Neural crest cell (in vitro differentiated cells): ENCODE measurements at regions not wholly inside any gene's neighbourhood (a gene's known extent, or its start where the extent isn't known, plus 50 kb on each side); places are given as distances from the start of the nearest gene placed in this dataset.

Experiments used
- DNase-seq: peaks from one replicate; pipeline ENCODE4 v3.0.0; 2021; ENCODE audit warnings: low read depth, mixed read lengths, low spot score
- H3K27ac Mint-ChIP-seq: one replicate; pipeline ENCODE4 v1.8.0; 2021; ENCODE audit warnings: mild to moderate bottlenecking, mixed read lengths; ENCODE audit not compliant: unreplicated experiment
- H3K27me3 Mint-ChIP-seq: 2 replicates; pipeline ENCODE4 v1.8.0; 2021; ENCODE audit warnings: low read depth, mild to moderate bottlenecking, mixed read lengths
- H3K36me3 Mint-ChIP-seq: 2 replicates; pipeline ENCODE4 v1.8.0; 2021; ENCODE audit warnings: low read depth, mild to moderate bottlenecking, mixed read lengths
- H3K4me1 Mint-ChIP-seq: 2 replicates; pipeline ENCODE4 v1.8.0; 2021; ENCODE audit warnings: mixed read lengths
- H3K4me3 Mint-ChIP-seq: one replicate; pipeline ENCODE4 v1.8.0; 2021; ENCODE audit warnings: mild to moderate bottlenecking, mixed read lengths
- H3K9me3 Mint-ChIP-seq: 2 replicates; pipeline ENCODE4 v1.8.0; 2021; ENCODE audit warnings: mixed read lengths
- TF ChIP-seq, protein P1 (sequence below): fragments of 200-600 bp; sonication (generic); conservative IDR thresholded peaks from 2 replicates; pipeline ENCODE4 v1.5.0; 2021; ENCODE audit warnings: antibody characterized with exemption, mild to moderate bottlenecking

DNA sequence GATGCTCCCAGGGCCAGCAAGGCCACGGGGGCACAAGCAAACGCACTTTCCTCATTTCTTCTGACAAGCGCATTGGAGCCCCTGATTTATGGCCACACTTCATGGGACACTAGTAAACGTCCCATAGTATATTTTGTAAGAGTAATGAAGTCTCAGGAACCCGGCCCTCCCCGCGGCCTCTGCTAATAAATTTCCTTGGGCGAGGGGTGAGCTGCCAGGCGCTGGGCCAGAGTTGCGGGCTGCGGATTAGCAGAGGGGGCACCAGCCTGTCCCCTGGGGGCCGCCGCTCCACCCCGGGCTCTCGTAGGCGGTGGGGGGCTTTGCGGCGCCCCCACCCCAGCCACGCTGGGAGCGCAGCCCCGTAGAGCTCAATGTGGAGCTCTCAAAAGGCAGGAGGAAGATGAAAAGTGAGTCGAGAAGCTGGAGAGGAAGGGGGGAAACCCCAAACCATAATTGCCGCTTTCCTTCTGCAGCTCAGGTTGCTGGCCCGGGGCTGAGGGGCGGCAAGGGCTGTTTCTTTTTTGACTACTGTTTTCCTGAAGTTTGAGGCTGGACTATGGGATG is 173.6 kb downstream of the CDC5L start:
- no peaks in the 10 kb centered on the region for H3K9me3 Mint-ChIP-seq
- TF ChIP-seq, protein P1, sequence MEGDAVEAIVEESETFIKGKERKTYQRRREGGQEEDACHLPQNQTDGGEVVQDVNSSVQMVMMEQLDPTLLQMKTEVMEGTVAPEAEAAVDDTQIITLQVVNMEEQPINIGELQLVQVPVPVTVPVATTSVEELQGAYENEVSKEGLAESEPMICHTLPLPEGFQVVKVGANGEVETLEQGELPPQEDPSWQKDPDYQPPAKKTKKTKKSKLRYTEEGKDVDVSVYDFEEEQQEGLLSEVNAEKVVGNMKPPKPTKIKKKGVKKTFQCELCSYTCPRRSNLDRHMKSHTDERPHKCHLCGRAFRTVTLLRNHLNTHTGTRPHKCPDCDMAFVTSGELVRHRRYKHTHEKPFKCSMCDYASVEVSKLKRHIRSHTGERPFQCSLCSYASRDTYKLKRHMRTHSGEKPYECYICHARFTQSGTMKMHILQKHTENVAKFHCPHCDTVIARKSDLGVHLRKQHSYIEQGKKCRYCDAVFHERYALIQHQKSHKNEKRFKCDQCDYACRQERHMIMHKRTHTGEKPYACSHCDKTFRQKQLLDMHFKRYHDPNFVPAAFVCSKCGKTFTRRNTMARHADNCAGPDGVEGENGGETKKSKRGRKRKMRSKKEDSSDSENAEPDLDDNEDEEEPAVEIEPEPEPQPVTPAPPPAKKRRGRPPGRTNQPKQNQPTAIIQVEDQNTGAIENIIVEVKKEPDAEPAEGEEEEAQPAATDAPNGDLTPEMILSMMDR = no peak
- peaks cover 4% of the 10 kb centered on the region for H3K4me1 Mint-ChIP-seq
- H3K27me3 Mint-ChIP-seq = no peaks in the 10 kb centered on the region
- no peak for DNase-seq
- H3K4me3 Mint-ChIP-seq = no peak overlapping the region
- no peak overlapping the region for H3K27ac Mint-ChIP-seq
- no peaks in the 10 kb centered on the region for H3K36me3 Mint-ChIP-seq

GRCh38 chr6:44561832-44562665 is 174.5 kb downstream of the CDC5L start:
- Mint-ChIP-seq H3K27me3 (no peaks in the 10 kb centered on the region), H3K27ac (no peak overlapping the region), H3K36me3 (no peaks in the 10 kb centered on the region), H3K4me1 (peaks cover 4% of the 10 kb centered on the region), H3K9me3 (no peaks in the 10 kb centered on the region), H3K4me3 (no peak overlapping the region)
- TF ChIP-seq, protein P1 = no peak
- no peak for DNase-seq

DNA sequence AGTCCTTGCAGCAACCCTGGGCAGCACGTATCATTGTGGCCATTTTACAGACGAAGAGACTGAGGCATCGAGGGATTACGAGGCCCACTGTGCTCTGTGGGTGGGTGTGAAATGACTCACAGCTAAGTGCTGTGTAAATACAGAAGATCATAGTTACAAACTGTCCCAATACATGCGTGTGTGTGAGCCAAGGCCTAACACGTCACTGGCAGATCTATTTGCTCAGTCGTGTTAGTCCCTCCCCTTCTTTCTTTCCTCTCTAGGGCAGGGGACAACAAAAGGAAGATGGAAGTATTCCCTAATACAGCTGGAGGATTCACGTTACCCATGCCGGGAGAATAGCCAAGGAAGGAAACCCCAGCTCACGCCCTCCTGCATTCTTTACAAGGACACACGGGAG is 175.9 kb downstream of the CDC5L start:
- Mint-ChIP-seq H3K9me3 (no peaks in the 10 kb centered on the region), H3K27ac (no peak overlapping the region), H3K4me3 (no peak overlapping the region), H3K36me3 (no peaks in the 10 kb centered on the region), H3K4me1 (peaks cover 4% of the 10 kb centered on the region), H3K27me3 (no peaks in the 10 kb centered on the region)
- no peak for DNase-seq
- TF ChIP-seq, protein P1 = no peak

- H3K27me3 Mint-ChIP-seq = no peaks in the 10 kb centered on the region
Measured at GRCh38 chr6:44564906-44565524, 177.5 kb downstream of the CDC5L start.

GRCh38 chr6:44567406-44567805 is 179.9 kb downstream of the CDC5L start:
- Mint-ChIP-seq H3K27me3 (no peaks in the 10 kb centered on the region), H3K27ac (no peak overlapping the region), H3K36me3 (no peaks in the 10 kb centered on the region), H3K4me1 (no peaks in the 10 kb centered on the region), H3K4me3 (no peak overlapping the region), H3K9me3 (no peaks in the 10 kb centered on the region)
- DNase-seq = no peak
- TF ChIP-seq, protein P1 = no peak

More at GRCh38 chr6:44564906-44565524, 177.5 kb downstream of the CDC5L start:
- Mint-ChIP-seq H3K4me3 (no peak overlapping the region), H3K4me1 (peaks cover 4% of the 10 kb centered on the region), H3K27ac (no peak overlapping the region), H3K36me3 (no peaks in the 10 kb centered on the region), H3K9me3 (no peaks in the 10 kb centered on the region)
- TF ChIP-seq, protein P1 = no peak
- DNase-seq = no peak
